ENCODE measurements at regions not wholly inside any gene's neighbourhood (a gene's known extent, or its start where the extent isn't known, plus 50 kb on each side); places are given as distances from the start of the nearest gene placed in this dataset.

DNA sequence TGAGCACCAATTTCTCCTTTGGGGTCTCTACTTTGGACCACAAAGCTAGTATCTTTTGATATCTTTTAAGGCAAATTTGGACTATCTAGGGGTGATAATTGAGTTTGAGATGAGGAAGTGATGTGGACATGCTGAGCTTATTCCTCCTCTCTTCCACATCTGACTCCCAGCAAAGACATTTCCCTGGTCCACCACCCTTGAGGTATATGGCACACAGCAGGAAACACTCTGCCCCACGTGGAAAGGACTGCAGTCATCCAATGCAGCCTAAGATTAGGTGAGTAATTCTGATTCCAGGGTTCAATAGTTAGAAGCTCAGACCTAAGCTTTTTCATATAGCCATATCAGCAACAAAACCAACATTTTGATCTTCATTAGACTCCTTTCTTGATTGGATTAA, 290.1 kb upstream of the CHAC2 start:
- TF ChIP-seq EZH2 (IDR thresholded peaks at IDR 0.05; ENCODE audit: insufficient read depth, poor library complexity, severe bottlenecking) (no peak), EZH2phosphoT487 (IDR thresholded peaks at IDR 0.05; ENCODE audit: insufficient read depth, low read depth) (no peak)

All from GM23248 (cell line).